Right lobe of liver (tissue), 4 donors: ENCODE measurements at regions not wholly inside any gene's neighbourhood (a gene's known extent, or its start where the extent isn't known, plus 50 kb on each side); places are given as distances from the start of the nearest gene placed in this dataset.

Experiments
- CTCF ChIP-seq, 4 donors: fragments of 200-600 bp in 3 of 4; fragments of 450-650 bp in 1 of 4; IDR thresholded peaks; one replicate each; pipeline versions ENCODE4 v1.5.1 to v1.8.0; 2016 to 2022; ENCODE audit warnings: antibody characterized with exemption in 4 of 4, mild to moderate bottlenecking in 2 of 4
- POLR2A ChIP-seq: fragments of 450-650 bp; IDR thresholded peaks from one replicate; pipeline ENCODE4 v1.6.1; 2017; ENCODE audit warnings: antibody characterized with exemption, mild to moderate bottlenecking
- donor health status: DM: no; HTN: no; CAD: no.
- donor health status: DM: no; HTN: no; CAD: no.
- donor health status: DM: no; HTN: yes; CAD: no.

GRCh38 chr20:5369629-5370028, 52.9 kb upstream of the PROKR2 start:
- TF ChIP-seq CTCF (IDR thresholded peaks at IDR 0.05): no peak
- no peak for TF ChIP-seq POLR2A
